ENCODE measurements at regions not wholly inside any gene's neighbourhood (a gene's known extent, or its start where the extent isn't known, plus 50 kb on each side); places are given as distances from the start of the nearest gene placed in this dataset.

- intact Hi-C loops (cut with micrococcal nuclease), result no loop called here
- no peak overlapping the region for H3K27ac ChIP-seq (ENCODE audit: low read depth, low read length)
- no TSS peak for BruUV-seq (replicated peaks)
- no peak overlapping the region for H3K4me2 ChIP-seq (ENCODE audit: low read length)
- H3K9ac ChIP-seq (ENCODE audit: low read length), result no peak overlapping the region
- no peaks in the 10 kb centered on the region for H3K79me2 ChIP-seq (ENCODE audit: insufficient read depth, low read length)
- DNase-seq (ENCODE audit: low read depth, low spot score) (no peak), ATAC-seq (no peak)
- TF ChIP-seq FOSL1 (IDR thresholded peaks at IDR 0.05; ENCODE audit: low read depth), result no peak
- no peak for TF ChIP-seq EGR1 (IDR thresholded peaks at IDR 0.05; ENCODE audit: low read depth)
- no peak for TF ChIP-seq ZFX (IDR thresholded peaks at IDR 0.05)
- TF ChIP-seq CBX3 (IDR thresholded peaks at IDR 0.05; ENCODE audit: low read depth), result no peak
- no peak for TF ChIP-seq SP1 (IDR thresholded peaks at IDR 0.05; ENCODE audit: low read depth)
- no peak for TF ChIP-seq CTCF (IDR thresholded peaks at IDR 0.05 in 2 of 3, conservative IDR thresholded peaks at IDR 0.05 in 1 of 3; ENCODE audit: borderline replicate concordance in 1 of 3, insufficient read depth in 1 of 3, low read depth in 2 of 3, low read length in 2 of 3)
- TF ChIP-seq ZNF274 (IDR thresholded peaks at IDR 0.05; ENCODE audit: low read depth, low read length), result no peak
- TF ChIP-seq TCF7L2 (IDR thresholded peaks at IDR 0.05; ENCODE audit: borderline replicate concordance, extremely low read depth, insufficient read depth, insufficient read length), result no peak
- TF ChIP-seq RAD21 (IDR thresholded peaks at IDR 0.05; ENCODE audit: low read depth), result no peak
- TF ChIP-seq YY1 (IDR thresholded peaks at IDR 0.05; ENCODE audit: extremely low read depth, insufficient replicate concordance, low read depth, low read length), result no peak
- no peak for TF ChIP-seq SRF (IDR thresholded peaks at IDR 0.05; ENCODE audit: low read depth)
- no peak for TF ChIP-seq ZBTB33 (IDR thresholded peaks at IDR 0.05; ENCODE audit: extremely low read depth, insufficient replicate concordance, low read length)
- TF ChIP-seq POLR2A (IDR thresholded peaks at IDR 0.05; ENCODE audit: borderline replicate concordance, extremely low read depth, insufficient read depth, insufficient read length), result no peak
- TF ChIP-seq REST (IDR thresholded peaks at IDR 0.05; ENCODE audit: low read depth), result no peak
- no peak for TF ChIP-seq ATF3 (IDR thresholded peaks at IDR 0.05)
- H4K20me1 ChIP-seq (ENCODE audit: insufficient read depth), result no peaks in the 10 kb centered on the region
- CTCF ChIA-PET, result no interaction called here
- no peaks in the 10 kb centered on the region for H3K9me3 ChIP-seq (ENCODE audit: control insufficient read depth in 1 of 2, insufficient read depth in 1 of 2, low read depth in 1 of 2, low read length in 2 of 2)
- H3K4me3 ChIP-seq (replicated peaks in 1 of 2; ENCODE audit: low read depth in 1 of 2, low read length in 2 of 2), result no peak overlapping the region
- H2AFZ ChIP-seq (ENCODE audit: low read depth, low read length, poor library complexity, severe bottlenecking), result no peak overlapping the region
- H3K36me3 ChIP-seq (ENCODE audit: control insufficient read depth in 1 of 2, insufficient read depth in 2 of 2, low read length in 2 of 2), result no peaks in the 10 kb centered on the region
- H3K9me2 ChIP-seq (ENCODE audit: insufficient read depth), result no peaks in the 10 kb centered on the region
- no peaks in the 10 kb centered on the region for H3K27me3 ChIP-seq (ENCODE audit: insufficient read depth, low read length)
- no peaks in the 10 kb centered on the region for H3K4me1 ChIP-seq (ENCODE audit: control insufficient read depth in 1 of 2, insufficient read depth in 2 of 2, low read length in 2 of 2)
- POLR2A ChIA-PET, result no interaction called here
- RAD21 ChIA-PET (ENCODE audit: low non-redundant PET in 1 of 2, low total read pairs in 2 of 2, uncharacterized antibody in 2 of 2, unreplicated experiment in 2 of 2), result no interaction called here
Observed at GRCh38 chr7:32336726-32337125, 153.5 kb downstream of the LSM5 start.

Data from HCT116 (cell line).